Epithelial cell of prostate (primary cell): ENCODE measurements at regions not wholly inside any gene's neighbourhood (a gene's known extent, or its start where the extent isn't known, plus 50 kb on each side); places are given as distances from the start of the nearest gene placed in this dataset.
"Not testable (repeated sequence)": the region's sequence is repeated elsewhere in the genome, so short reads cannot be mapped to it uniquely, and the experiment has no call there.

Source experiments
- DNase-seq: peaks from one replicate; pipeline ENCODE4 v3.0.0-alpha.2; 2011; ENCODE audit warnings: low read depth, low spot score
- H3K27ac ChIP-seq: fragments of 450-650 bp; 2 replicates; pipeline ENCODE4 v1.5.1; 2017; ENCODE audit warnings: mild to moderate bottlenecking

GRCh38 chr19:28394725-28395124, 818.2 kb downstream of the UQCRFS1 start:
- DNase-seq = no peak
- no peak overlapping the region for H3K27ac ChIP-seq

DNA sequence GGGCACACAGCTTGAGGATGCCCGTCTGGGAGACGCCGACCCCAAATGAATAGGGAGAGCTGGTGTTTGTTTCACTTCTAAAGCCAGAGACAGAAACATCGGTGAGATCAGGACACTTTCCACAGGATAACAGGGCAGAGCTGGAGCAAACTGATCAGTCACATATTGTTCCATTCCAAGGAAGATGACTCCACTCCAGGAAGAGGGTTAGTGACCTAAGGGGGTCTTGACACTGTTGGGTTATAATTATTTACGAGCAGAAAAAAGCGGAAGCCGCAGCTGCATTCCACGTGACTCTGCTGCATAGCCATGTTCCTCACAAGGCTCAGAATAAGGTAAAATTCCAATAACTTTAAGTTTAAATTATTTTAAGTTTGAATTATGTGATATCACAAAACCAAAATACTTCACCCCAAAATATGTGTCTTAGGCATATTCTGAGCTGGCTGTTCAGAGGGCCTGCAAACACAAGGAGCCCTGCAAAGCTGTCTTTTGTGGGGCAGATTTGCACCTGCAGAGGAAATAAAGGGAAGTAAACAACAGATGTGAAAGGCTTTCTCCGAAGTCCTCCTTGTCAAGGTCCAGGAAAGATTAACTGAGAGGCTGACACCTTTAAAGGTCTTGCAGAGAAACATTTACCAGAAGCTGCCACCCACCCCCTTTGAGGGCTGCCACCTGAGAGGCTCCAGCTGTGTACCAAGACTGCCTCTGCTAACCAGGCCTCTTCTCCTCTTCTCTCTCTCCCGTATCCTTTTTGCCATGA, 819.2 kb downstream of the UQCRFS1 start:
- H3K27ac ChIP-seq = no peak overlapping the region

GRCh38 chr19:28388988-28389387, 824.0 kb downstream of the UQCRFS1 start:
- no peak overlapping the region for H3K27ac ChIP-seq
- no peak for DNase-seq

More for the DNA sequence above, 819.2 kb downstream of the UQCRFS1 start:
- DNase-seq = no peak

- DNase-seq = no peak
- H3K27ac ChIP-seq = no peak overlapping the region
Observed at GRCh38 chr19:28387507-28387906, 825.4 kb downstream of the UQCRFS1 start.

DNA sequence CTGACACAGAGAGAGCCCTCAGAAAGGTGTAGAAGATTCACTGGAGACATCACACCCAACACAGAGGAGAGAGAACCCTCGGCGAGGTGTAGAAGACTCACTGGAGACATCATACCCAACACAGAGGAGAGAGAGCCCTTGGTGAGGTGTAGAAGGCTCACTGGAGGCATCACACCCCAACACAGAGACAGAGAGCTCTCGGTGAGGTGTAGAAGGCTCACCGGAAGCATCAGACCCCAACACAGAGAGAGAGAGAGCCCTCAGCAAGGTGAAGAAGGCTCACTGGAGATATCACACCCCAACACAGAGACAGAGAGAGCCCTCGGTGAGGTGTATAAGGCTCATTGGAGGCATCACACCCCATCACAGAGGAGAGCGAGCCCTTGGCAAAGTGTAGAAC, 826.5 kb downstream of the UQCRFS1 start:
- DNase-seq = no peak
- no peak overlapping the region for H3K27ac ChIP-seq

DNA sequence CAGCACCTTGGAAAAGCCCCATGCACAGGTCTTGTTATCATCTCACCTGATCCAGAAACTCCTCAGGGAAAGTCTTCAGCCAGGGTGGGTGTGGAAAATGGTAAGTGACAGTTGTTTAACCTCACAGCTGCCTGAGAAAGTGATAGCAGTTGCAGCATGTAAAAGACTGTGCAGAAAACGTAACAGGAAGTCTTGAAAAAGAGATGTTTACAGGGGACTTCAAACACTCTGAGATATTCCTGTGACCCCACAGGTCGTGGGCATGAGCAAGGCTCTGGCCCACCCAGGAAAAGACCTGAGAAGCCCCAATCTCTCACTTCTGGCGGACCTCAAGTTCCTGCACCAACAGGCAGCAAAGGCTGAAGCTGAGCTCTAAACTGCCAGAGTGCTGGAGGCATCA, 826.9 kb downstream of the UQCRFS1 start:
- no peak overlapping the region for H3K27ac ChIP-seq
- DNase-seq = no peak

DNA sequence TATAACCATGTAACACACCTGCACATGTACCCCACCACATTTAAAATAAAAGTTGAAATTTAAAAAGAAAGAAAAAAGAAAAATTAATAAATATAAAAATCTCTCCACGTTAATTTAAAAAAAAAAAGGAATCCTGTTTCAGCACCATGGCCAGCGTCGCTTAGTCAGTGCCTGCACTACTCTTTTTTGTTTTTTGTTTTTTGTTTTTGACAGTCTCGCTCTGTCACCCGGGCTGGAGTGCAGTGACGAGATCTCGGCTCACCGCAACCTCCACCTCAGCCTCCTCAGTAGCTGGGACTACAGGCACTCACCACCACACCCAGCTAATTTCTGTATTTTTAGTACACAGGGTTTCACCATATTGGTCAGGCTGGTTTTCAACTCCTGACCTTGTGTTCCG, 835.9 kb downstream of the UQCRFS1 start:
- no peak for DNase-seq
- no peak overlapping the region for H3K27ac ChIP-seq

GRCh38 chr19:28374971-28375370, 838.0 kb downstream of the UQCRFS1 start:
- H3K27ac ChIP-seq = no peak overlapping the region
- no peak for DNase-seq

- no peak for DNase-seq
- H3K27ac ChIP-seq = no peak overlapping the region
Observed at GRCh38 chr19:28372576-28373247, 840.2 kb downstream of the UQCRFS1 start.

- no peak overlapping the region for H3K27ac ChIP-seq
- DNase-seq = no peak
Observed at GRCh38 chr19:28367146-28367545, 845.8 kb downstream of the UQCRFS1 start.

DNA sequence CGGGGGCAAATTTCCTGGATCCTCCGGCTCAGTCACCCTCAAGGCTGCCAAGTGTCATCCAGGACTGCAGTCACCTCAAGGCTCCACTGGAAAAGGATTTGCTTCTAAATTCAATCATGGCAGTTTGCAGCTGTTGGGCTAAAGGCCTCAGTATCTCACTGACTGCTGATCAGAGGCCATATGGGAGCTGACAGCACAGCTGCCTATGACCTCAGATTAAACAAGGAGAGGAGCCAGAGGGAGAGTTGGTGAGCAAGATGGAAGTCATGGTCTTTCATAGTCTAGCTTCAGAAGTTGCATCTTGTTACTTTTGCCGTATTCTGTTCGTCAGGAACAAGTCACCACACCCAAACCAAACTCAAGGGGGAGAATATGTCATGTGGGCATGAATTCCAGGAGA, 849.7 kb downstream of the UQCRFS1 start:
- DNase-seq = no peak
- H3K27ac ChIP-seq = no peak overlapping the region

DNA sequence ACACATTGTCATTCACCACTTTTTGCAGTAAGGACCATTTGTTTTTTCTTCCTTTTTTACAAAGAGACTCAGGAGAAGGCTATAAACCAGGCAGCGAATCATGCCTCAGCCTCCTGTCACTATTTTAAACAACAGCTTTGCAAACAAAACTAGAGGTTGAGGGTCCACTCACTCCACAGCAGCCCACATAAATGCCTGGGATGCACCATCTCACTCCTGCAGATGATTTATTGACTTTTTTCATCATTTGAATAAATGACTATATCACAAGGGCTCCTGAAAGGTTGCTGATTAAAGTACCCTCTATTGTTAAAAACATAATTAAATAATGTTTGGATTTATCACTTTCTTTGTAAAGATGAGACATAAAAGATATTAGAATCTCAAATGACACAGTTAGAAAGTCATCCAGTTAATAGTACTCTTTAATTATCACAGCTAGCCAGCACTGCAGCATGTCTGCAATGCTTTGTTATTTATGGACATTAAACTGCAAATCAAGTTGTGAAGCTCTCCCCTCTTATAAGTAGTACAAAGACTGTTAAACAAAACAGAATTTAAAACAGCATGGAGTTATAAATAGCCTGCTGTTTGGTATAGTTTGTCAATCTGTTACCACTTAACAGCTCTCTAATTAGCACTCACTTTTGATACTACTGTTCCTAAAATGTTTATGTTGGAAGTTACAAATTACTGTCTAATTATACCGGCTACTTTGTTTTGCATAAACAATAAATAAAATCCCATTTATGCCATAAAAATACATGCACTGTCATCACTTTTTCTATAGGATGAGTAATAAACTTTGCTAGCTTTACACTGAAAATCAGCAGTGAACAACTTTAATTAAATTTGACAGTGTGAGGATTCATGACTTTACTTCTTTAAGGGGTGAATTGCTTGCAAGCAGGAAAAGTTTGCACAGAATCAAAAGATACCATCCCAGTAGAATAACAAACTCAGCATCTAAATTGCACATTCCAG, 853.2 kb downstream of the UQCRFS1 start:
- H3K27ac ChIP-seq = no peak overlapping the region
- no peak for DNase-seq

- DNase-seq = no peak
- H3K27ac ChIP-seq = no peak overlapping the region
Observed at GRCh38 chr19:28358633-28359032, 854.3 kb downstream of the UQCRFS1 start.

- no peak overlapping the region for H3K27ac ChIP-seq
- no peak for DNase-seq
Observed at GRCh38 chr19:28351761-28352160, 861.2 kb downstream of the UQCRFS1 start.

DNA sequence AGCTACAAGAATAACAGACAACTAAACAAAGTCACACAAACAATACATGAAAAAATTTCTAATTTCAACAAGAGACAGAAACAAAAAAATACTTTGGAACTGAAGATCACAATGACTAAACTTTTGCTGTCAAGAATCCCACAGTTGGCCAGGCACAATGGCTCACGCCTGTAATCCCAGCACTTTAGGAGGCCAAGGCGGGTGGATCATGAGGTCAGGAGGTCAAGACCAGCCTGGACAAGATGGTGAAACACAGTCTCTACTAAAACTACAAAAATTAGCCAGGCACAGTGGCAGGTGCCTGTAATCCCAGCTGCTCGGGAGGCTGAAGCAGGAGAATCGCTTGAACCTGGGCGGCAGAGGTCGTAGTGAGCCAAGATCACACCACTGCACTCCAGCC, 861.6 kb downstream of the UQCRFS1 start:
- H3K27ac ChIP-seq, DNase-seq: not testable (repeated sequence)

GRCh38 chr19:28350673-28351072, 862.3 kb downstream of the UQCRFS1 start:
- no peak for DNase-seq

DNA sequence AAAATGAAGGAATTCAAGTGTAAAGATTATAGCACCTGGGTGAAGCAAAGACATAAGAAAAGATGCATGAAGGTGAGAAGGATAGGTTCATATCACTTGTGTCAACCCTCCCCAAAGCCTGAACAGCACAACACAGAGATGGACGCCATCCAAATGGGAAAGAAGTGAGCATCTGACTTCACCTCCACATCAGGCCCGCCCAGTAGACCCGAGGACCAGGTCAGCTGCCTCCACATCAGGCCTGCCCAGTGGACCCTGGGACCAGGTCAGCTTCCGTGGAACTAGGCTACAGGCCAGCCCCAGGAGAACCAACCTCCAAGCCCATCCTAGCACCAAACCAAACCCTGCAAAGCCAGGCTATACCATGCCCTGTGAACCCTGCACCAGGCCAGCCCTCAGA, 862.9 kb downstream of the UQCRFS1 start:
- DNase-seq = no peak
- H3K27ac ChIP-seq = no peak overlapping the region

More at GRCh38 chr19:28350673-28351072, 862.3 kb downstream of the UQCRFS1 start:
- no peak overlapping the region for H3K27ac ChIP-seq

DNA sequence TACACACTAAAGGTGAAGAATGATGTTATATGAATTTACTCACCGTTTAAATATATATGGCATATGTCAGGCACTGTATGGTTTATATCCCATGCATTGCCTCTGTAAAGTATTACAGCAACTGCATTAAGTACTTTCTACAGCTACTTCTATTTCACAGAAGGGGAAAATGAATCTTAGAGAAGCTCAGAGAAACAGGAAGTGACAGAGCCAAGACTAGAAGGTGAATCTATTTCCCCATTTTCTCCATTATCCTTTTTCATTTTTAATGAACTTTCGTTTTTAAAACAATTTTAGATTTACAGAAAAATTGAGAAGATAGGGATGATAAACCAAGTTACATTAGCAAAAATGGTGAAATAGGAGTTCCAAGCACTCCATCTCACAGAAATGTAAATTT, 863.3 kb downstream of the UQCRFS1 start:
- DNase-seq = no peak

GRCh38 chr19:28345811-28346210, 867.1 kb downstream of the UQCRFS1 start:
- DNase-seq = no peak

More for the DNA sequence above, 863.3 kb downstream of the UQCRFS1 start:
- H3K27ac ChIP-seq = no peak overlapping the region

GRCh38 chr19:28341810-28342350, 871.1 kb downstream of the UQCRFS1 start:
- H3K27ac ChIP-seq = no peak overlapping the region
- no peak for DNase-seq

More at GRCh38 chr19:28345811-28346210, 867.1 kb downstream of the UQCRFS1 start:
- H3K27ac ChIP-seq = no peak overlapping the region
